Keratinocyte (primary cell): ENCODE measurements at regions not wholly inside any gene's neighbourhood (a gene's known extent, or its start where the extent isn't known, plus 50 kb on each side); places are given as distances from the start of the nearest gene placed in this dataset.

ENCODE experiments used
- DNase-seq: peaks from one replicate; pipeline ENCODE4 v3.0.0-alpha.2; 2011; ENCODE audit warnings: low read depth, missing footprints, low spot score
- FAIRE-seq: peaks from 2 replicates; lab custom pipeline; 2011; peaks lifted over from hg19 to GRCh38; lab: Jason Lieb, UNC
- H2AFZ ChIP-seq: 2 replicates; pipeline ENCODE4 v1.6.0; 2012; ENCODE audit warnings: low read length, control low read depth, inconsistent platforms; ENCODE audit not compliant: control insufficient read depth
- H3K27ac ChIP-seq: 2 replicates; pipeline ENCODE4 v1.5.1; 2011; ENCODE audit warnings: low read length; ENCODE audit not compliant: control insufficient read depth, insufficient read depth
- H3K27me3 ChIP-seq: 3 replicates; pipeline ENCODE4 v1.6.0; 2011; ENCODE audit warnings: low read length; ENCODE audit not compliant: control insufficient read depth, insufficient read depth; ENCODE audit errors: extremely low read depth
- H3K36me3 ChIP-seq, 2 experiments: 2 replicates in 1 of 2; 3 replicates in 1 of 2; pipeline ENCODE4 v1.5.1; 2011; ENCODE audit warnings: low read length in 2 of 2, mild to moderate bottlenecking in 1 of 2; ENCODE audit not compliant: control insufficient read depth in 2 of 2, insufficient read depth in 2 of 2; ENCODE audit errors: extremely low read depth in 1 of 2
- H3K4me1 ChIP-seq: 3 replicates; pipeline ENCODE4 v1.5.1; 2011; ENCODE audit warnings: low read length; ENCODE audit not compliant: control insufficient read depth, insufficient read depth; ENCODE audit errors: extremely low read depth
- H3K4me2 ChIP-seq: 3 replicates; pipeline ENCODE4 v1.6.0; 2011; ENCODE audit warnings: low read depth, low read length; ENCODE audit not compliant: control insufficient read depth, insufficient read depth; ENCODE audit errors: extremely low read depth
- H3K4me3 ChIP-seq, 3 experiments: fragments of 200-600 bp in 1 of 3; sonication (generic) in 1 of 3; 2 replicates in 2 of 3; 3 replicates in 1 of 3; pipeline ENCODE4 v1.5.1; 2011 to 2016; ENCODE audit warnings: low read length in 3 of 3, mild to moderate bottlenecking in 3 of 3, control low read depth in 2 of 3, inconsistent platforms in 1 of 3, low read depth in 1 of 3, mixed read lengths in 1 of 3, mixed run types in 1 of 3, moderate library complexity in 1 of 3; ENCODE audit not compliant: control insufficient read depth in 2 of 3, insufficient read depth in 2 of 3; ENCODE audit errors: extremely low read depth in 1 of 3
- H3K79me2 ChIP-seq: 2 replicates; pipeline ENCODE4 v1.6.0; 2012; ENCODE audit warnings: low read length; ENCODE audit not compliant: control insufficient read depth, insufficient read depth
- H3K9ac ChIP-seq: 3 replicates; pipeline ENCODE4 v1.6.0; 2011; ENCODE audit warnings: low read length; ENCODE audit not compliant: control insufficient read depth, insufficient read depth; ENCODE audit errors: extremely low read depth
- H3K9me1 ChIP-seq: 3 replicates; pipeline ENCODE4 v1.6.0; 2011; ENCODE audit warnings: low read length; ENCODE audit not compliant: control insufficient read depth, insufficient read depth; ENCODE audit errors: extremely low read depth
- H3K9me3 ChIP-seq: 2 replicates; pipeline ENCODE4 v1.5.1; 2012; ENCODE audit warnings: low read depth, low read length; ENCODE audit not compliant: control insufficient read depth
- H4K20me1 ChIP-seq: 3 replicates; pipeline ENCODE4 v1.6.0; 2011; ENCODE audit warnings: low read length; ENCODE audit not compliant: control insufficient read depth, insufficient read depth; ENCODE audit errors: extremely low read depth
- CTCF ChIP-seq, 3 experiments: IDR thresholded peaks in 1 of 3; conservative IDR thresholded peaks in 1 of 3; optimal IDR thresholded peaks in 1 of 3; 2 replicates in 2 of 3; 3 replicates in 1 of 3; pipeline versions ENCODE3 to v1.5.1; 2011; ENCODE audit warnings: low read length in 3 of 3, mild to moderate bottlenecking in 3 of 3, moderate library complexity in 2 of 3, control low read depth in 1 of 3, inconsistent platforms in 1 of 3; ENCODE audit not compliant: insufficient read depth in 2 of 3; ENCODE audit errors: extremely low read depth in 1 of 3
- EZH2 ChIP-seq: IDR thresholded peaks from one replicate; pipeline ENCODE4 v1.6.1; 2012; ENCODE audit warnings: inconsistent platforms, mild to moderate bottlenecking, low read length, moderate library complexity
- dilution Hi-C: fragments of 300-500 bp; cut with MboI; formaldehyde crosslinking; loops from one replicate; pipeline ENCODE4 v1.7.0; 2020; ENCODE audit warnings: low sequenced_read_pairs; ENCODE audit not compliant: extremely low pct_ligation_motif_present

GRCh38 chr3:162338514-162338913 is 841.9 kb downstream of the OTOL1 start:
- H3K4me2 ChIP-seq, result no peak overlapping the region
- no peak overlapping the region for H2AFZ ChIP-seq
- H3K9me3 ChIP-seq, result peaks cover 5% of the 10 kb centered on the region
- no peaks in the 10 kb centered on the region for H3K9me1 ChIP-seq
- TF ChIP-seq CTCF (optimal IDR thresholded peaks at IDR 0.05 in 1 of 3, IDR thresholded peaks at IDR 0.05 in 1 of 3, conservative IDR thresholded peaks at IDR 0.05 in 1 of 3; ENCODE audit: extremely low read depth in 1 of 3, insufficient read depth in 2 of 3, low read length in 3 of 3), result no peak
- no peak for TF ChIP-seq EZH2
- H3K4me3 ChIP-seq, result no peak overlapping the region
- H3K9ac ChIP-seq, result no peak overlapping the region
- no peak for DNase-seq
- no peaks in the 10 kb centered on the region for H3K27me3 ChIP-seq
- FAIRE-seq, result no peak
- dilution Hi-C loops, result no loop called here
- H3K36me3 ChIP-seq, result no peaks in the 10 kb centered on the region
- no peaks in the 10 kb centered on the region for H4K20me1 ChIP-seq
- no peak overlapping the region for H3K27ac ChIP-seq
- no peaks in the 10 kb centered on the region for H3K4me1 ChIP-seq
- H3K79me2 ChIP-seq, result no peaks in the 10 kb centered on the region

DNA sequence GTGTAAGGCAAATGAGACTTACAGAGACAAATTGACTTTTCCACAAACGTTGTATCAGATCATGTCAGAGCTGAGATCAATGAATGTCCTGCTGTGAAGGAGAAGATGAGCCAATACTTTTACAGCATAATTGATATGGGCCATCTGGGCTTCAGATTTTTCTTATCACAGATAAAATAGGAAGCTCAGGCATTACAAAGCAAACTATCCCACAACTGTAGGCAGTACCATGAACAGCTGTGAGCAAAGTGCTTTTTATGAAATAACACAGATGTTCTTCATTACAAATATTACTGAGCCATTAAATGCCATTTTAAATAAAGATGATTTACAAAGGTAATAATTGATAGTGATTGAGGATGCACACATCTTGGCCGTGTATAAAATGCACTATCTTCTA is 852.3 kb downstream of the OTOL1 start:
- dilution Hi-C loops, result no loop called here
- no peak for TF ChIP-seq EZH2
- TF ChIP-seq CTCF (optimal IDR thresholded peaks at IDR 0.05 in 1 of 3, IDR thresholded peaks at IDR 0.05 in 1 of 3, conservative IDR thresholded peaks at IDR 0.05 in 1 of 3; ENCODE audit: extremely low read depth in 1 of 3, insufficient read depth in 2 of 3, low read length in 3 of 3), result no peak

More for the DNA sequence above, 852.3 kb downstream of the OTOL1 start:
- Histone ChIP-seq H3K27ac (no peak overlapping the region), H3K36me3 (no peaks in the 10 kb centered on the region), H3K4me2 (no peak overlapping the region), H3K79me2 (no peaks in the 10 kb centered on the region), H4K20me1 (no peaks in the 10 kb centered on the region), H3K27me3 (no peaks in the 10 kb centered on the region), H3K9me1 (no peaks in the 10 kb centered on the region), H3K9ac (no peak overlapping the region), H3K4me1 (no peaks in the 10 kb centered on the region), H3K9me3 (no peaks in the 10 kb centered on the region), H2AFZ (no peak overlapping the region), H3K4me3 (no peak overlapping the region)
- DNase-seq, result no peak
- FAIRE-seq, result no peak
